HepG2 (cell line): ENCODE measurements at regions not wholly inside any gene's neighbourhood (a gene's known extent, or its start where the extent isn't known, plus 50 kb on each side); places are given as distances from the start of the nearest gene placed in this dataset.

ENCODE experiments used
- ATM ChIP-seq: fragments of 450-650 bp; IDR thresholded peaks from 2 replicates; pipeline ENCODE4 v1.7.1; 2017; ENCODE audit warnings: mild to moderate bottlenecking, borderline replicate concordance
- CBFB ChIP-seq: sonication (generic); formaldehyde crosslinking; IDR thresholded peaks from 2 replicates; pipeline ENCODE4 v1.4.0; 2020; ENCODE audit warnings: missing genetic modification reagents
- DNMT3B ChIP-seq: conservative IDR thresholded peaks from 2 replicates; pipeline ENCODE4 v1.6.1; 2016; ENCODE audit warnings: missing biosample characterization, control low read depth
- FOXM1 ChIP-seq: sonication (generic); formaldehyde crosslinking; IDR thresholded peaks from 2 replicates; pipeline ENCODE4 v1.5.0; 2020; ENCODE audit warnings: missing genetic modification reagents
- GABPB1 ChIP-seq: IDR thresholded peaks from 2 replicates; pipeline ENCODE4 v1.6.1; 2016; ENCODE audit warnings: mild to moderate bottlenecking, missing genetic modification reagents, moderate library complexity, missing compliant biosample characterization
- HDAC2 ChIP-seq: sonication (generic); formaldehyde crosslinking; IDR thresholded peaks from 2 replicates; pipeline ENCODE4 v1.4.0; 2020; ENCODE audit warnings: missing genetic modification reagents
- MIXL1 ChIP-seq: IDR thresholded peaks from 2 replicates; pipeline ENCODE4 v1.6.1; 2016
- NFE2L2 ChIP-seq: fragments of 150-350 bp; IDR thresholded peaks from 2 replicates; pipeline ENCODE4 v1.6.1; 2014; ENCODE audit warnings: low read length
- PAXIP1 ChIP-seq: sonication (generic); formaldehyde crosslinking; conservative IDR thresholded peaks from 2 replicates; pipeline ENCODE4 v1.4.0; 2020; ENCODE audit warnings: mild to moderate bottlenecking, missing genetic modification reagents, moderate library complexity
- RNF219 ChIP-seq: sonication (generic); formaldehyde crosslinking; IDR thresholded peaks from 2 replicates; pipeline ENCODE4 v1.5.0; 2020; ENCODE audit warnings: mild to moderate bottlenecking, missing genetic modification reagents
- SIX4 ChIP-seq: sonication (generic); formaldehyde crosslinking; IDR thresholded peaks from 2 replicates; pipeline ENCODE4 v1.4.0; 2020; ENCODE audit warnings: missing genetic modification reagents
- ZBTB14 ChIP-seq: sonication (generic); formaldehyde crosslinking; IDR thresholded peaks from 2 replicates; pipeline ENCODE4 v1.4.0; 2020; ENCODE audit warnings: missing genetic modification reagents
- ZBTB2 ChIP-seq: sonication (generic); formaldehyde crosslinking; IDR thresholded peaks from 2 replicates; pipeline ENCODE4 v1.8.0; 2022; ENCODE audit warnings: low read depth, missing genetic modification reagents
- ZBTB46 ChIP-seq: sonication (generic); formaldehyde crosslinking; IDR thresholded peaks from 2 replicates; pipeline ENCODE4 v1.4.0; 2020; ENCODE audit warnings: mild to moderate bottlenecking, missing genetic modification reagents, borderline replicate concordance
- ZBTB7A ChIP-seq: sonication (generic); formaldehyde crosslinking; IDR thresholded peaks from 2 replicates; pipeline ENCODE4 v1.8.0; 2022; ENCODE audit warnings: mild to moderate bottlenecking, missing genetic modification reagents
- ZSCAN21 ChIP-seq: sonication (generic); formaldehyde crosslinking; IDR thresholded peaks from 2 replicates; pipeline ENCODE4 v1.8.0; 2022; ENCODE audit warnings: mild to moderate bottlenecking, missing genetic modification reagents, moderate library complexity, borderline replicate concordance
- ZSCAN5A ChIP-seq: sonication (generic); formaldehyde crosslinking; IDR thresholded peaks from 2 replicates; pipeline ENCODE4 v1.8.0; 2022; ENCODE audit warnings: mild to moderate bottlenecking, missing genetic modification reagents, borderline replicate concordance

GRCh38 chr10:78302989-78303854, 269.6 kb downstream of the RPS24 start (continued):
- TF ChIP-seq ATM = no peak
- TF ChIP-seq NFE2L2 = no peak
- peak; percentile 86 for TF ChIP-seq ZBTB2 (CRISPR knock-in tag)
- TF ChIP-seq GABPB1 (CRISPR knock-in tag) = peak; percentile 87
- TF ChIP-seq ZBTB14 (CRISPR knock-in tag) = peak; percentile 54; the same call in 1 of the 2 replicates
- peak; percentile 57; the same call in 1 of the 2 replicates for TF ChIP-seq ZSCAN21 (CRISPR knock-in tag)
- no peak for TF ChIP-seq ZBTB46
- TF ChIP-seq SIX4 = no peak
- TF ChIP-seq ZSCAN5A = peak; percentile 69; the same call in 1 of the 2 replicates
- peak; percentile 93 for TF ChIP-seq PAXIP1 (CRISPR knock-in tag)
- TF ChIP-seq MIXL1 (CRISPR knock-in tag) = peak; percentile 37; the same call in 1 of the 2 replicates
- TF ChIP-seq HDAC2 = peak; percentile 63
- peak; percentile 76; the same call in 1 of the 2 replicates for TF ChIP-seq ZBTB7A (CRISPR knock-in tag)
- TF ChIP-seq DNMT3B (CRISPR knock-in tag) = 0 out of 2 replicates have a peak, but pooled peaks have one; percentile 34
- no peak; the same call in 1 of the 2 replicates for TF ChIP-seq RNF219 (CRISPR knock-in tag)
- TF ChIP-seq CBFB (CRISPR knock-in tag) = peak; percentile 48; the same call in 1 of the 2 replicates
- 0 out of 2 replicates have a peak, but pooled peaks have one; percentile 52 for TF ChIP-seq FOXM1 (CRISPR knock-in tag)
